Body of pancreas (tissue), 4 donors: ENCODE measurements at regions not wholly inside any gene's neighbourhood (a gene's known extent, or its start where the extent isn't known, plus 50 kb on each side); places are given as distances from the start of the nearest gene placed in this dataset.
"Not testable (repeated sequence)": the region's sequence is repeated elsewhere in the genome, so short reads cannot be mapped to it uniquely, and the experiment has no call there.

Source experiments
- CTCF ChIP-seq, 7 experiments: fragments of 450-650 bp in 4 of 7; fragments of 200-600 bp in 3 of 7; sonication (generic) in 3 of 7; IDR thresholded peaks; one replicate each; pipeline ENCODE4 v1.5.1; 2016 to 2019; ENCODE audit warnings: antibody characterized with exemption in 7 of 7
- POLR2A ChIP-seq, 3 donors: fragments of 450-650 bp; IDR thresholded peaks; one replicate each; pipeline ENCODE4 v1.6.1; 2016; ENCODE audit warnings: antibody characterized with exemption in 3 of 3, mild to moderate bottlenecking in 2 of 3

- not testable (repeated sequence) for TF ChIP-seq CTCF, POLR2A (IDR thresholded peaks at IDR 0.05)
Measured at GRCh38 chr2:176578292-176578691, 309.1 kb downstream of the MTX2 start.
